GM23248 (cell line): ENCODE measurements at regions not wholly inside any gene's neighbourhood (a gene's known extent, or its start where the extent isn't known, plus 50 kb on each side); places are given as distances from the start of the nearest gene placed in this dataset.

ENCODE experiments used
- DNase-seq: peaks from one replicate; pipeline ENCODE4 v3.0.0-alpha.2; 2015
- H2AFZ ChIP-seq: fragments of 200-600 bp; sonication (generic); 2 replicates; pipeline ENCODE4 v1.6.1; 2016; ENCODE audit warnings: antibody characterized with exemption
- H3F3A ChIP-seq: fragments of 200-600 bp; sonication (generic); 2 replicates; pipeline ENCODE4 v1.6.1; 2016; ENCODE audit warnings: mild to moderate bottlenecking, antibody characterized with exemption, mixed run types; ENCODE audit not compliant: insufficient read depth
- H3K27ac ChIP-seq: fragments of 200-600 bp; sonication (generic); 2 replicates; pipeline ENCODE4 v1.5.1; 2016; ENCODE audit warnings: mild to moderate bottlenecking
- H3K27me3 ChIP-seq: fragments of 200-600 bp; sonication (generic); replicated peaks from 2 replicates; pipeline ENCODE4 v1.6.1; 2016; ENCODE audit warnings: mild to moderate bottlenecking; ENCODE audit not compliant: insufficient read depth
- H3K36me3 ChIP-seq: fragments of 200-600 bp; sonication (generic); 2 replicates; pipeline ENCODE4 v1.6.1; 2016; ENCODE audit warnings: low read depth, mild to moderate bottlenecking
- H3K4me1 ChIP-seq: fragments of 200-600 bp; sonication (generic); 2 replicates; pipeline ENCODE4 v1.6.1; 2016; ENCODE audit warnings: mild to moderate bottlenecking; ENCODE audit not compliant: insufficient read depth
- H3K4me2 ChIP-seq: fragments of 200-600 bp; sonication (generic); one replicate; pipeline ENCODE4 v1.6.1; 2016; ENCODE audit warnings: mild to moderate bottlenecking; ENCODE audit not compliant: unreplicated experiment
- H3K4me3 ChIP-seq: fragments of 200-600 bp; sonication (generic); 2 replicates; pipeline ENCODE4 v1.5.1; 2016; ENCODE audit warnings: mild to moderate bottlenecking
- H3K79me2 ChIP-seq: fragments of 200-600 bp; sonication (generic); 2 replicates; pipeline ENCODE4 v1.6.1; 2016; ENCODE audit warnings: mild to moderate bottlenecking; ENCODE audit not compliant: insufficient read depth
- H3K9ac ChIP-seq: fragments of 200-600 bp; sonication (generic); 2 replicates; pipeline ENCODE4 v1.6.1; 2016; ENCODE audit warnings: mild to moderate bottlenecking
- H3K9me2 ChIP-seq: fragments of 200-600 bp; sonication (generic); 2 replicates; pipeline ENCODE4 v1.6.1; 2016; ENCODE audit warnings: mixed run types, mild to moderate bottlenecking, moderate library complexity; ENCODE audit not compliant: insufficient read depth
- H3K9me3 ChIP-seq: fragments of 200-600 bp; sonication (generic); one replicate; pipeline ENCODE4 v1.6.1; 2017; ENCODE audit warnings: low read depth
- H4K20me1 ChIP-seq: fragments of 200-600 bp; sonication (generic); 2 replicates; pipeline ENCODE4 v1.6.0; 2016; ENCODE audit not compliant: insufficient read depth
- EZH2 ChIP-seq: fragments of 200-600 bp; sonication (generic); IDR thresholded peaks from 2 replicates; pipeline ENCODE4 v1.6.1; 2018; ENCODE audit warnings: antibody characterized with exemption, mild to moderate bottlenecking; ENCODE audit not compliant: insufficient read depth, poor library complexity, severe bottlenecking
- EZH2phosphoT487 ChIP-seq: fragments of 200-600 bp; sonication (generic); IDR thresholded peaks from 2 replicates; pipeline ENCODE4 v1.6.1; 2018; ENCODE audit warnings: antibody characterized with exemption, moderate library complexity, mild to moderate bottlenecking, low read depth; ENCODE audit not compliant: insufficient read depth
- WGBS, 2 experiments: methylation state at CpG; one replicate each; pipeline ENCODE4 v1.1.6; 2015 to 2017; ENCODE audit warnings: low lambda C conversion rate in 2 of 2, low coverage in 1 of 2; ENCODE audit errors: missing lambda C conversion rate in 2 of 2; 5-methylcytosine and 5-hydroxymethylcytosine counted together
- in situ Hi-C: fragments of 300-500 bp; cut with MboI; formaldehyde crosslinking; loops from 2 replicates; pipeline ENCODE4 v1.15.0; 2020

DNA sequence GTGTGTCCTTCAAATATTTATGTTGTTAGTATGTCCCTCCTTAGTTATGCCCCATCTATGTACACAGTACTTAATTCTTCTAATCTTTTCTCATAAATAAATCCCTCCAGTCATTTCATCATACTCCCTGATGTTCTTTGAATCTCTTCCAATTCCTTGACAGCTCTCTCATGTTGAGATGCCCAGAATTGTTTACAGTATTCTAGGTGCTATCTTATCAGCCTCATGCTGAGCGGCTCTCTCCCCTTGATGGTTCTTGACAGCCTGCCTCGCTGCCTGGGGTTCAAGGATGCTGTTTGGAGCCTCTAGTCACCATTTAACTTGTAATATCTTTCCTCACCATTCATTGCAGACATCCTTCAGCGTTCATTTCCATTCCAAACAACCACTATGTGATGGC, 799.2 kb downstream of the BRINP1 start:
- no peak overlapping the region for H3K9ac ChIP-seq
- in situ Hi-C loops: no loop called here
- no peak overlapping the region for H3K4me2 ChIP-seq
- H3K36me3 ChIP-seq: no peaks in the 10 kb centered on the region
- peaks cover 23% of the 10 kb centered on the region for H3K4me1 ChIP-seq
- H3K4me3 ChIP-seq: no peak overlapping the region
- TF ChIP-seq EZH2phosphoT487: no peak
- no peak for TF ChIP-seq EZH2
- 78 to 79% methylated on average over 3 of the region's 3 CpGs for WGBS, 2 experiments
- H3K27ac ChIP-seq: no peak overlapping the region
- H3F3A ChIP-seq: peaks cover 13% of the 10 kb centered on the region
- no peaks in the 10 kb centered on the region for H3K27me3 ChIP-seq
- no peaks in the 10 kb centered on the region for H3K9me3 ChIP-seq
- no peaks in the 10 kb centered on the region for H4K20me1 ChIP-seq
- no peak for DNase-seq
- H2AFZ ChIP-seq: no peak overlapping the region
- no peaks in the 10 kb centered on the region for H3K79me2 ChIP-seq
- H3K9me2 ChIP-seq: no peaks in the 10 kb centered on the region

- Histone ChIP-seq H2AFZ (peak overlapping the region; percentile 30; the same call in 1 of the 2 replicates), H3K4me3 (peak overlapping the region; percentile 17; the same call in 1 of the 2 replicates), H3F3A (peaks cover 44% of the 10 kb centered on the region), H3K9me3 (no peaks in the 10 kb centered on the region), H3K36me3 (no peaks in the 10 kb centered on the region), H3K27ac (peak overlapping the region; percentile 76), H3K4me1 (peaks cover 46% of the 10 kb centered on the region), H4K20me1 (no peaks in the 10 kb centered on the region), H3K79me2 (no peaks in the 10 kb centered on the region), H3K27me3 (no peaks in the 10 kb centered on the region), H3K9ac (no peak overlapping the region; the same call in 1 of the 2 replicates), H3K9me2 (no peaks in the 10 kb centered on the region), H3K4me2 (peak overlapping the region; percentile 55)
- peak; percentile 71 for DNase-seq
- TF ChIP-seq EZH2phosphoT487 (no peak), EZH2 (no peak)
- in situ Hi-C loops: no loop called here
- WGBS, 2 experiments: 33 to 40% methylated on average over 2 of the region's 2 CpGs
These were observed 793.7 kb downstream of the BRINP1 start for GRCh38 chr9:118575341-118576070.

DNA sequence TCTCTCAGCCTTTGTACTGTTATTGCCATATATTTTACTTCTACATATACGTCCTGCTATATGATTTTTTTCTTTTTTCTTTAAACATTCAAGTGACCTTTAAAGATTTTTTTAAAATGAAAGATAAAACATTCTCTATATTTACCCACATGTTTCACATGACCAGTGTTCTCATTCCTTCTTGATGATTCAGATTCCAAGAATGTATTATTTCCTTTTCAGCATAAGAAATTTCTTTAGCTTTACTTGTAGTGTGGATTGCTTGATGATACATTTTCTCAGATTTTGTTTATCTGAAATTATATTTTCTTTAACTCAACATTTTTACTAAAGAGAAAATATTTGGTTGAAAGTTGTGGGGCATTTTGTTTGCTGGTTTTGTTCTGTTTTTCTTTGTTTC, 792.1 kb downstream of the BRINP1 start:
- Histone ChIP-seq H3K4me2 (peak overlapping the region; percentile 75), H3K9me2 (no peaks in the 10 kb centered on the region), H4K20me1 (no peaks in the 10 kb centered on the region), H3K4me3 (peak overlapping the region; percentile 52), H3K27me3 (no peaks in the 10 kb centered on the region), H3K79me2 (no peaks in the 10 kb centered on the region), H3K4me1 (peaks cover 46% of the 10 kb centered on the region), H2AFZ (peak overlapping the region; percentile 2; the same call in 1 of the 2 replicates), H3K36me3 (no peaks in the 10 kb centered on the region), H3F3A (peaks cover 44% of the 10 kb centered on the region), H3K27ac (peak overlapping the region; percentile 76), H3K9me3 (no peaks in the 10 kb centered on the region), H3K9ac (peak overlapping the region; percentile 45)
- no peak for TF ChIP-seq EZH2phosphoT487
- TF ChIP-seq EZH2: no peak
- in situ Hi-C loops: no loop called here
- DNase-seq: peak; percentile 80
- WGBS, 2 experiments: 5 to 8% methylated on average over 1 of the region's 1 CpG

GRCh38 chr9:118578467-118578866, 790.8 kb downstream of the BRINP1 start:
- no peaks in the 10 kb centered on the region for H4K20me1 ChIP-seq
- no peaks in the 10 kb centered on the region for H3K9me3 ChIP-seq
- H3K4me1 ChIP-seq: peaks cover 46% of the 10 kb centered on the region
- no peak overlapping the region for H3K4me3 ChIP-seq
- peak overlapping the region; percentile 75 for H3K4me2 ChIP-seq
- H3K9ac ChIP-seq: 0 out of 2 replicates have a peak overlapping the region, but pooled peaks have one; percentile 45
- H3F3A ChIP-seq: peaks cover 44% of the 10 kb centered on the region
- no peaks in the 10 kb centered on the region for H3K27me3 ChIP-seq
- no peak overlapping the region for H2AFZ ChIP-seq
- in situ Hi-C loops: no loop called here
- peak overlapping the region; percentile 76 for H3K27ac ChIP-seq
- TF ChIP-seq EZH2 (no peak), EZH2phosphoT487 (no peak)
- H3K36me3 ChIP-seq: no peaks in the 10 kb centered on the region
- DNase-seq: peak; percentile 93
- H3K9me2 ChIP-seq: no peaks in the 10 kb centered on the region
- H3K79me2 ChIP-seq: no peaks in the 10 kb centered on the region
